ENCODE measurements at regions not wholly inside any gene's neighbourhood (a gene's known extent, or its start where the extent isn't known, plus 50 kb on each side); places are given as distances from the start of the nearest gene placed in this dataset.
"Not testable (repeated sequence)": the region's sequence is repeated elsewhere in the genome, so short reads cannot be mapped to it uniquely, and the experiment has no call there.

GRCh38 chr15:45862034-45862433, 227.2 kb downstream of the SQOR start:
- no peaks in the 10 kb centered on the region for H3K36me3 ChIP-seq (ENCODE audit: control insufficient read depth in 2 of 2, insufficient read depth in 2 of 2, low read length in 2 of 2)
- no peak overlapping the region for H3K9ac ChIP-seq (ENCODE audit: low read depth in 1 of 2, low read length in 2 of 2)
- no peaks in the 10 kb centered on the region for H3K9me3 ChIP-seq (ENCODE audit: control insufficient read depth in 2 of 2, low read length in 2 of 2)
- no peaks in the 10 kb centered on the region for H3K4me1 ChIP-seq (ENCODE audit: control insufficient read depth in 2 of 2, insufficient read depth in 2 of 2, low read length in 2 of 2)
- no peaks in the 10 kb centered on the region for H3K27me3 ChIP-seq (ENCODE audit: control insufficient read depth in 2 of 2, insufficient read depth in 2 of 2, low read length in 2 of 2)
- H3K4me3 ChIP-seq (ENCODE audit: low read length in 2 of 2) = no peak overlapping the region
- H3K27ac ChIP-seq (ENCODE audit: low read depth in 2 of 2, low read length in 2 of 2) = no peak overlapping the region

- Histone ChIP-seq H3K4me3 (ENCODE audit: low read length in 2 of 2) (no peak overlapping the region), H3K27me3 (ENCODE audit: control insufficient read depth in 2 of 2, insufficient read depth in 2 of 2, low read length in 2 of 2) (no peaks in the 10 kb centered on the region), H3K9ac (ENCODE audit: low read depth in 1 of 2, low read length in 2 of 2) (no peak overlapping the region), H3K4me1 (ENCODE audit: control insufficient read depth in 2 of 2, insufficient read depth in 2 of 2, low read length in 2 of 2) (no peaks in the 10 kb centered on the region), H3K27ac (ENCODE audit: low read depth in 2 of 2, low read length in 2 of 2) (no peak overlapping the region), H3K9me3 (ENCODE audit: control insufficient read depth in 2 of 2, low read length in 2 of 2) (no peaks in the 10 kb centered on the region), H3K36me3 (ENCODE audit: control insufficient read depth in 2 of 2, insufficient read depth in 2 of 2, low read length in 2 of 2) (no peaks in the 10 kb centered on the region)
These were observed 229.2 kb downstream of the SQOR start for GRCh38 chr15:45863881-45864580.

GRCh38 chr15:45866616-45867015, 231.8 kb downstream of the SQOR start:
- Histone ChIP-seq H3K4me3 (ENCODE audit: low read length in 2 of 2) (no peak overlapping the region), H3K4me1 (ENCODE audit: control insufficient read depth in 2 of 2, insufficient read depth in 2 of 2, low read length in 2 of 2) (no peaks in the 10 kb centered on the region), H3K27me3 (ENCODE audit: control insufficient read depth in 2 of 2, insufficient read depth in 2 of 2, low read length in 2 of 2) (no peaks in the 10 kb centered on the region), H3K36me3 (ENCODE audit: control insufficient read depth in 2 of 2, insufficient read depth in 2 of 2, low read length in 2 of 2) (no peaks in the 10 kb centered on the region), H3K27ac (ENCODE audit: low read depth in 2 of 2, low read length in 2 of 2) (no peak overlapping the region), H3K9me3 (ENCODE audit: control insufficient read depth in 2 of 2, low read length in 2 of 2) (no peaks in the 10 kb centered on the region), H3K9ac (ENCODE audit: low read depth in 1 of 2, low read length in 2 of 2) (no peak overlapping the region)

GRCh38 chr15:45867281-45867680, 232.5 kb downstream of the SQOR start:
- Histone ChIP-seq H3K9ac (ENCODE audit: low read depth in 1 of 2, low read length in 2 of 2) (no peak overlapping the region), H3K4me3 (ENCODE audit: low read length in 2 of 2) (no peak overlapping the region), H3K4me1 (ENCODE audit: control insufficient read depth in 2 of 2, insufficient read depth in 2 of 2, low read length in 2 of 2) (no peaks in the 10 kb centered on the region), H3K36me3 (ENCODE audit: control insufficient read depth in 2 of 2, insufficient read depth in 2 of 2, low read length in 2 of 2) (no peaks in the 10 kb centered on the region), H3K9me3 (ENCODE audit: control insufficient read depth in 2 of 2, low read length in 2 of 2) (no peaks in the 10 kb centered on the region), H3K27me3 (ENCODE audit: control insufficient read depth in 2 of 2, insufficient read depth in 2 of 2, low read length in 2 of 2) (no peaks in the 10 kb centered on the region), H3K27ac (ENCODE audit: low read depth in 2 of 2, low read length in 2 of 2) (no peak overlapping the region)

GRCh38 chr15:45868109-45868691, 233.4 kb downstream of the SQOR start:
- no peaks in the 10 kb centered on the region for H3K9me3 ChIP-seq (ENCODE audit: control insufficient read depth in 2 of 2, low read length in 2 of 2)
- H3K4me3 ChIP-seq (ENCODE audit: low read length in 2 of 2) = no peak overlapping the region
- no peak overlapping the region for H3K27ac ChIP-seq (ENCODE audit: low read depth in 2 of 2, low read length in 2 of 2)
- H3K36me3 ChIP-seq (ENCODE audit: control insufficient read depth in 2 of 2, insufficient read depth in 2 of 2, low read length in 2 of 2) = no peaks in the 10 kb centered on the region
- no peaks in the 10 kb centered on the region for H3K4me1 ChIP-seq (ENCODE audit: control insufficient read depth in 2 of 2, insufficient read depth in 2 of 2, low read length in 2 of 2)
- no peak overlapping the region for H3K9ac ChIP-seq (ENCODE audit: low read depth in 1 of 2, low read length in 2 of 2)
- no peaks in the 10 kb centered on the region for H3K27me3 ChIP-seq (ENCODE audit: control insufficient read depth in 2 of 2, insufficient read depth in 2 of 2, low read length in 2 of 2)

- Histone ChIP-seq H3K36me3 (ENCODE audit: control insufficient read depth in 2 of 2, insufficient read depth in 2 of 2, low read length in 2 of 2) (no peaks in the 10 kb centered on the region), H3K9ac (ENCODE audit: low read depth in 1 of 2, low read length in 2 of 2) (no peak overlapping the region), H3K27ac (ENCODE audit: low read depth in 2 of 2, low read length in 2 of 2) (no peak overlapping the region), H3K27me3 (ENCODE audit: control insufficient read depth in 2 of 2, insufficient read depth in 2 of 2, low read length in 2 of 2) (no peaks in the 10 kb centered on the region), H3K9me3 (ENCODE audit: control insufficient read depth in 2 of 2, low read length in 2 of 2) (no peaks in the 10 kb centered on the region), H3K4me3 (ENCODE audit: low read length in 2 of 2) (no peak overlapping the region), H3K4me1 (ENCODE audit: control insufficient read depth in 2 of 2, insufficient read depth in 2 of 2, low read length in 2 of 2) (no peaks in the 10 kb centered on the region)
These were observed 234.3 kb downstream of the SQOR start for GRCh38 chr15:45869034-45869668.

GRCh38 chr15:45871121-45871855, 236.5 kb downstream of the SQOR start:
- no peaks in the 10 kb centered on the region for H3K27me3 ChIP-seq (ENCODE audit: control insufficient read depth in 2 of 2, insufficient read depth in 2 of 2, low read length in 2 of 2)
- no peaks in the 10 kb centered on the region for H3K9me3 ChIP-seq (ENCODE audit: control insufficient read depth in 2 of 2, low read length in 2 of 2)

GRCh38 chr15:45873781-45874180, 239.0 kb downstream of the SQOR start:
- Histone ChIP-seq H3K9me3 (ENCODE audit: control insufficient read depth in 2 of 2, low read length in 2 of 2) (no peaks in the 10 kb centered on the region), H3K4me3 (ENCODE audit: low read length in 2 of 2) (no peak overlapping the region)

More at GRCh38 chr15:45871121-45871855, 236.5 kb downstream of the SQOR start:
- Histone ChIP-seq H3K4me3 (ENCODE audit: low read length in 2 of 2) (no peak overlapping the region), H3K27ac (ENCODE audit: low read depth in 2 of 2, low read length in 2 of 2) (no peak overlapping the region), H3K4me1 (ENCODE audit: control insufficient read depth in 2 of 2, insufficient read depth in 2 of 2, low read length in 2 of 2) (no peaks in the 10 kb centered on the region), H3K36me3 (ENCODE audit: control insufficient read depth in 2 of 2, insufficient read depth in 2 of 2, low read length in 2 of 2) (no peaks in the 10 kb centered on the region), H3K9ac (ENCODE audit: low read depth in 1 of 2, low read length in 2 of 2) (no peak overlapping the region)

GRCh38 chr15:45874566-45874965, 239.7 kb downstream of the SQOR start:
- not testable (repeated sequence) for H3K9ac ChIP-seq (ENCODE audit: low read depth in 1 of 2, low read length in 2 of 2); H3K27me3 ChIP-seq (ENCODE audit: control insufficient read depth in 2 of 2, insufficient read depth in 2 of 2, low read length in 2 of 2); H3K27ac ChIP-seq (ENCODE audit: low read depth in 2 of 2, low read length in 2 of 2); H3K4me3 ChIP-seq (ENCODE audit: low read length in 2 of 2); H3K36me3 ChIP-seq (ENCODE audit: control insufficient read depth in 2 of 2, insufficient read depth in 2 of 2, low read length in 2 of 2); H3K9me3 ChIP-seq (ENCODE audit: control insufficient read depth in 2 of 2, low read length in 2 of 2); H3K4me1 ChIP-seq (ENCODE audit: control insufficient read depth in 2 of 2, insufficient read depth in 2 of 2, low read length in 2 of 2)

More at GRCh38 chr15:45873781-45874180, 239.0 kb downstream of the SQOR start:
- Histone ChIP-seq H3K36me3 (ENCODE audit: control insufficient read depth in 2 of 2, insufficient read depth in 2 of 2, low read length in 2 of 2) (no peaks in the 10 kb centered on the region), H3K9ac (ENCODE audit: low read depth in 1 of 2, low read length in 2 of 2) (no peak overlapping the region), H3K27ac (ENCODE audit: low read depth in 2 of 2, low read length in 2 of 2) (no peak overlapping the region), H3K27me3 (ENCODE audit: control insufficient read depth in 2 of 2, insufficient read depth in 2 of 2, low read length in 2 of 2) (no peaks in the 10 kb centered on the region), H3K4me1 (ENCODE audit: control insufficient read depth in 2 of 2, insufficient read depth in 2 of 2, low read length in 2 of 2) (no peaks in the 10 kb centered on the region)

- Histone ChIP-seq H3K9me3 (ENCODE audit: control insufficient read depth in 2 of 2, low read length in 2 of 2) (no peaks in the 10 kb centered on the region), H3K27ac (ENCODE audit: low read depth in 2 of 2, low read length in 2 of 2) (no peak overlapping the region), H3K9ac (ENCODE audit: low read depth in 1 of 2, low read length in 2 of 2) (no peak overlapping the region), H3K27me3 (ENCODE audit: control insufficient read depth in 2 of 2, insufficient read depth in 2 of 2, low read length in 2 of 2) (no peaks in the 10 kb centered on the region), H3K36me3 (ENCODE audit: control insufficient read depth in 2 of 2, insufficient read depth in 2 of 2, low read length in 2 of 2) (no peaks in the 10 kb centered on the region), H3K4me1 (ENCODE audit: control insufficient read depth in 2 of 2, insufficient read depth in 2 of 2, low read length in 2 of 2) (no peaks in the 10 kb centered on the region), H3K4me3 (ENCODE audit: low read length in 2 of 2) (no peak overlapping the region)
These were observed 249.5 kb downstream of the SQOR start for GRCh38 chr15:45884289-45884688.
